ENCODE measurements at regions not wholly inside any gene's neighbourhood (a gene's known extent, or its start where the extent isn't known, plus 50 kb on each side); places are given as distances from the start of the nearest gene placed in this dataset.
"Not testable (repeated sequence)": the region's sequence is repeated elsewhere in the genome, so short reads cannot be mapped to it uniquely, and the experiment has no call there.

- H3K27ac Mint-ChIP-seq, result no peak overlapping the region
- H3K4me3 Mint-ChIP-seq, result no peak overlapping the region
- no peaks in the 10 kb centered on the region for H3K36me3 ChIP-seq (replicated peaks in 1 of 2; ENCODE audit: control insufficient read depth in 1 of 2, insufficient read depth in 2 of 2, low read length in 2 of 2)
- peaks cover 0 to 10% (median 3%) of the 10 kb centered on the region in 7 donors for H3K9me3 Mint-ChIP-seq
- no peaks in the 10 kb centered on the region for H3K4me1 ChIP-seq (ENCODE audit: control insufficient read depth in 1 of 2, insufficient read depth in 2 of 2, low read length in 2 of 2)
- no peak for TF ChIP-seq CTCF (IDR thresholded peaks at IDR 0.05)
- no peak overlapping the region for H3K27ac ChIP-seq (ENCODE audit: low read depth in 1 of 2, low read length in 2 of 2)
- no peak for DNase-seq
- no peaks in the 10 kb centered on the region for H3K4me1 Mint-ChIP-seq
- H4K20me1 ChIP-seq (ENCODE audit: insufficient read depth, low read length), result no peaks in the 10 kb centered on the region
- intact Hi-C loops (cut with micrococcal nuclease), result no loop called here
- no peaks in the 10 kb centered on the region for H3K27me3 Mint-ChIP-seq (ENCODE audit: low read depth in 3 of 3)
- no peaks in the 10 kb centered on the region for H3K79me2 ChIP-seq (ENCODE audit: insufficient read depth, low read length)
- H3K36me3 Mint-ChIP-seq, result no peaks in the 10 kb centered on the region
- no peaks in the 10 kb centered on the region for H3K9me3 ChIP-seq (replicated peaks in 1 of 2; ENCODE audit: control insufficient read depth in 1 of 2, insufficient read depth in 1 of 2, low read length in 2 of 2)
- H2AFZ ChIP-seq (ENCODE audit: insufficient read depth, low read depth, low read length, poor library complexity, severe bottlenecking), result no peak overlapping the region
- H3K4me3 ChIP-seq (replicated peaks in 1 of 3; ENCODE audit: low read depth in 2 of 3, low read length in 3 of 3), result no peak overlapping the region
- no peaks in the 10 kb centered on the region for H3K27me3 ChIP-seq (ENCODE audit: control insufficient read depth in 2 of 2, insufficient read depth in 2 of 2, low read length in 2 of 2)
- no CpG with 5 or more reads among the region's 3 CpGs for WGBS (ENCODE audit: insufficient coverage)
- H3K9ac ChIP-seq (ENCODE audit: insufficient read depth, low read length, poor library complexity, severe bottlenecking), result no peak overlapping the region
- H3K4me2 ChIP-seq (replicated peaks; ENCODE audit: extremely low read depth, low read length, poor library complexity, severe bottlenecking), result no peak overlapping the region
Measured at GRCh38 chr6:9744119-9744518, 670.8 kb downstream of the TFAP2A start.

- no peak for DNase-seq
- Histone ChIP-seq H3K4me2 (replicated peaks; ENCODE audit: extremely low read depth, low read length, poor library complexity, severe bottlenecking) (no peak overlapping the region), H3K9ac (ENCODE audit: insufficient read depth, low read length, poor library complexity, severe bottlenecking) (no peak overlapping the region), H3K79me2 (ENCODE audit: insufficient read depth, low read length) (no peaks in the 10 kb centered on the region), H2AFZ (ENCODE audit: insufficient read depth, low read depth, low read length, poor library complexity, severe bottlenecking) (no peak overlapping the region), H3K9me3 (replicated peaks in 1 of 2; ENCODE audit: control insufficient read depth in 1 of 2, insufficient read depth in 1 of 2, low read length in 2 of 2) (peaks cover 4 to 7% of the 10 kb centered on the region in 2 donors), H3K27me3 (ENCODE audit: control insufficient read depth in 2 of 2, insufficient read depth in 2 of 2, low read length in 2 of 2) (no peaks in the 10 kb centered on the region), H3K4me1 (ENCODE audit: control insufficient read depth in 1 of 2, insufficient read depth in 2 of 2, low read length in 2 of 2) (no peaks in the 10 kb centered on the region), H3K27ac (ENCODE audit: low read depth in 1 of 2, low read length in 2 of 2) (no peak overlapping the region), H4K20me1 (ENCODE audit: insufficient read depth, low read length) (no peaks in the 10 kb centered on the region), H3K4me3 (replicated peaks in 1 of 3; ENCODE audit: low read depth in 2 of 3, low read length in 3 of 3) (no peak overlapping the region), H3K36me3 (replicated peaks in 1 of 2; ENCODE audit: control insufficient read depth in 1 of 2, insufficient read depth in 2 of 2, low read length in 2 of 2) (no peaks in the 10 kb centered on the region)
- TF ChIP-seq CTCF (IDR thresholded peaks at IDR 0.05), result no peak
- intact Hi-C loops (cut with micrococcal nuclease), result no loop called here
- Mint-ChIP-seq H3K4me1 (no peaks in the 10 kb centered on the region), H3K27ac (no peak overlapping the region), H3K4me3 (no peak overlapping the region), H3K36me3 (no peaks in the 10 kb centered on the region), H3K27me3 (ENCODE audit: low read depth in 3 of 3) (peaks cover 0 to 2% (median 1%) of the 10 kb centered on the region in 3 donors), H3K9me3 (peaks cover 5 to 13% (median 9%) of the 10 kb centered on the region in 7 donors)
- no CpG with 5 or more reads among the region's 1 CpG for whole genome bisulfite sequencing (ENCODE audit: insufficient coverage)
Measured at GRCh38 chr6:9732056-9732455, 682.8 kb downstream of the TFAP2A start.

DNA sequence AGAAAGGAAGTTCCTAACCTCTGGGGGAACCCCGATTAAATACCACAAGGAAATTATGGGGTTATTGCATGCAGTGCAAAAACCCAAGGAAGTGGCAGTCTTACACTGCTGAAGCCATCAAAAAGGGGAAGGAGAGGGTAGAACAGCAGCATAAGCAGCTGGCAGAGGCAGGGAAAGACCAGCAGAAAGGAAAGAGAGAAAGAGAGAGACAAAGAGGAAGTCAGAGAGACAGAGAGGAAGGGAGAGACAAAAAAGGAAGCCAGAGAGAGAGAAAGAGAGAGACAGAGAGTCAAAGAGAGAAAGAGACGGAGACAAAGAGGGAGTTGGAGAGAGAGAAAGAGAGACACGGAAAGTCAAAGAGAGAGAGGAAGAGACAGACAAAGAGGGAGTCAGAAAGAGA, 689.1 kb downstream of the TFAP2A start:
- H3K36me3 Mint-ChIP-seq; intact Hi-C loops (cut with micrococcal nuclease); H3K27ac ChIP-seq (ENCODE audit: low read depth in 1 of 2, low read length in 2 of 2); H3K4me3 ChIP-seq (replicated peaks in 1 of 3; ENCODE audit: low read depth in 2 of 3, low read length in 3 of 3); H3K27me3 Mint-ChIP-seq (ENCODE audit: low read depth in 3 of 3); H3K36me3 ChIP-seq (replicated peaks in 1 of 2; ENCODE audit: control insufficient read depth in 1 of 2, insufficient read depth in 2 of 2, low read length in 2 of 2); H3K79me2 ChIP-seq (ENCODE audit: insufficient read depth, low read length); H3K4me1 ChIP-seq (ENCODE audit: control insufficient read depth in 1 of 2, insufficient read depth in 2 of 2, low read length in 2 of 2); H3K9ac ChIP-seq (ENCODE audit: insufficient read depth, low read length, poor library complexity, severe bottlenecking); H3K27me3 ChIP-seq (ENCODE audit: control insufficient read depth in 2 of 2, insufficient read depth in 2 of 2, low read length in 2 of 2); H3K4me1 Mint-ChIP-seq; H3K4me3 Mint-ChIP-seq; H4K20me1 ChIP-seq (ENCODE audit: insufficient read depth, low read length); H2AFZ ChIP-seq (ENCODE audit: insufficient read depth, low read depth, low read length, poor library complexity, severe bottlenecking); H3K4me2 ChIP-seq (replicated peaks; ENCODE audit: extremely low read depth, low read length, poor library complexity, severe bottlenecking): not testable (repeated sequence)
- H3K9me3 Mint-ChIP-seq, result peaks cover 16 to 36% (median 25%) of the 10 kb centered on the region in 7 donors
- peaks cover 12 to 20% of the 10 kb centered on the region in 2 donors for H3K9me3 ChIP-seq (replicated peaks in 1 of 2; ENCODE audit: control insufficient read depth in 1 of 2, insufficient read depth in 1 of 2, low read length in 2 of 2)
- peak in 1 of 3 donors; percentile 42 for DNase-seq
- 67% methylated on average over 1 of the region's 3 CpGs for WGBS (ENCODE audit: insufficient coverage)
- peak overlapping the region in 1 of 7 donors; percentile 72 for H3K27ac Mint-ChIP-seq
